ENCODE measurements at regions not wholly inside any gene's neighbourhood (a gene's known extent, or its start where the extent isn't known, plus 50 kb on each side); places are given as distances from the start of the nearest gene placed in this dataset.

DNA sequence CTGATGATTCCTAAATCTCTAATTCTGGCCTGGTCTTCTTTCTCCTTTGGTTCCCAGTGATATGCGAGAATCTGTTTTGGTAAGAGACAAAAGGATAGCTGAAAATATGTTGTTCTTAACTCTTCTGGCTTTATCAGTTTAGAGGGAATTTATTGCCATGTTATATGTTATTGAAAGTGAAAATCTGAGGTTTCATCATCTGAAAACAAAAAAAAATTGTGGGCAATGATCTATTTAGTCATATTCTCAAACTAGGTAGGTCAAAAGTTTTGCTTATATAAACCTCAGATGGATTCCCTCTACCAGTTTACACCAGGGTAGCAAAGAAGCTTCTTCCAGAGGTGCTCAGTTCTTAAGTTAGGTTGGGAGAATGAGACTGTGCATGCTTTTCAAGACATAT, 103.6 kb downstream of the ITM2A start:
- TF ChIP-seq, protein P1, sequence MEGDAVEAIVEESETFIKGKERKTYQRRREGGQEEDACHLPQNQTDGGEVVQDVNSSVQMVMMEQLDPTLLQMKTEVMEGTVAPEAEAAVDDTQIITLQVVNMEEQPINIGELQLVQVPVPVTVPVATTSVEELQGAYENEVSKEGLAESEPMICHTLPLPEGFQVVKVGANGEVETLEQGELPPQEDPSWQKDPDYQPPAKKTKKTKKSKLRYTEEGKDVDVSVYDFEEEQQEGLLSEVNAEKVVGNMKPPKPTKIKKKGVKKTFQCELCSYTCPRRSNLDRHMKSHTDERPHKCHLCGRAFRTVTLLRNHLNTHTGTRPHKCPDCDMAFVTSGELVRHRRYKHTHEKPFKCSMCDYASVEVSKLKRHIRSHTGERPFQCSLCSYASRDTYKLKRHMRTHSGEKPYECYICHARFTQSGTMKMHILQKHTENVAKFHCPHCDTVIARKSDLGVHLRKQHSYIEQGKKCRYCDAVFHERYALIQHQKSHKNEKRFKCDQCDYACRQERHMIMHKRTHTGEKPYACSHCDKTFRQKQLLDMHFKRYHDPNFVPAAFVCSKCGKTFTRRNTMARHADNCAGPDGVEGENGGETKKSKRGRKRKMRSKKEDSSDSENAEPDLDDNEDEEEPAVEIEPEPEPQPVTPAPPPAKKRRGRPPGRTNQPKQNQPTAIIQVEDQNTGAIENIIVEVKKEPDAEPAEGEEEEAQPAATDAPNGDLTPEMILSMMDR (IDR thresholded peaks at IDR 0.05) = no peak
- TF ChIP-seq POLR2A (IDR thresholded peaks at IDR 0.05) = no peak
